Lower lobe of right lung (tissue), 2 donors: ENCODE measurements at regions not wholly inside any gene's neighbourhood (a gene's known extent, or its start where the extent isn't known, plus 50 kb on each side); places are given as distances from the start of the nearest gene placed in this dataset.

Experiments used
- ATAC-seq, 2 donors: fragments of 200-7000 bp; cut with Tn5 transposase; one replicate each; pipeline ENCODE4 v1.9.1; 2020 to 2022; ENCODE audit warnings: mild to moderate bottlenecking in 2 of 2, moderate library complexity in 2 of 2
- DNase-seq: peaks from one replicate; pipeline ENCODE4 v3.0.0-alpha.2; 2020
- H3K27ac ChIP-seq: fragments of 200-600 bp; one replicate; pipeline ENCODE4 v1.8.0; 2022
- H3K27me3 ChIP-seq: fragments of 200-600 bp; one replicate; pipeline ENCODE4 v1.8.0; 2022; ENCODE audit warnings: low read depth
- H3K36me3 ChIP-seq: fragments of 200-600 bp; one replicate; pipeline ENCODE4 v1.8.0; 2022; ENCODE audit warnings: mild to moderate bottlenecking
- H3K4me1 ChIP-seq: fragments of 200-600 bp; one replicate; pipeline ENCODE4 v1.8.0; 2022
- H3K4me3 ChIP-seq: fragments of 200-600 bp; one replicate; pipeline ENCODE4 v1.8.0; 2022; ENCODE audit warnings: mild to moderate bottlenecking
- H3K9me3 ChIP-seq: fragments of 200-600 bp; one replicate; pipeline ENCODE4 v1.8.0; 2022
- CTCF ChIP-seq: fragments of 200-600 bp; IDR thresholded peaks from one replicate; pipeline ENCODE4 v1.8.0; 2022; ENCODE audit warnings: antibody characterized with exemption, mild to moderate bottlenecking
- intact Hi-C: fragments of 100-400 bp; cut with DNase I; formaldehyde crosslinking; loops from one replicate; pipeline ENCODE4 v1.11.0; 2022
- donor health status: DM: no; HTN: yes; CAD: no; lungs with severe emphysema.

DNA sequence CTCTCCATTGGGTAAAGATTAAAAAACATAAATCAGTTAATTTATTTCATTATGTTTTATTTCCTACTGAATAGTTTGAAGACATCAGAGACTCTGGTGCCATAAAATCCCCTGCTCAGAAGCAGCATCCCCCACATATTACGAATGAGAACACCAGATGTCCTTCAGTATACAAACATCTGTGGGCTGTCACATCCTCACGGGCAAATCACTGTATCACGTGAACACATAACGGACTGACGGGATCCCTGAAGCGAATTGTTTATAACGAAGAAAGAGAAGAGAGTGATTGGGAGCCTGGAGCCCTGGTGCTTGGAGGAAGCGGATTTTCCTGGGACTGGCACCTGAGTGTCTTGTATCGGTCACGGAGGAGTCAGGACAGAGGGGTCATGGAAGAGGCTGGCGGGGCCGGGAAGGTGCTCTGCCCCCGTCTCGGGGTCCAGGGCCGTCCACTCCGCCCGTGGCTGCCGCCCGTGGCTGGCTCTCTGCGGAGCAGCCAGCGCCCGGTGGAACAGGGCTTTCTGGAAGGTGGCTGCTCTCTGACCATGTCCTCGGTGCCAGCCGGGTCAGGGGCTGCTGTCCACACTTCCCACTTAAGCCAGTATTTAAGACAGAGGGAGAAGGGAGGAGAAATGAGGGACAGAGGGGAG, 452.7 kb upstream of the FAT1 start:
- ATAC-seq (peak in 1 of 2 donors; percentile 43), DNase-seq (no peak)
- Histone ChIP-seq H3K4me3 (peak overlapping the region; percentile 35), H3K27ac (no peak overlapping the region), H3K36me3 (no peaks in the 10 kb centered on the region), H3K9me3 (no peaks in the 10 kb centered on the region), H3K4me1 (no peaks in the 10 kb centered on the region), H3K27me3 (no peaks in the 10 kb centered on the region)
- intact Hi-C loops: no loop called here
- TF ChIP-seq CTCF: no peak

DNA sequence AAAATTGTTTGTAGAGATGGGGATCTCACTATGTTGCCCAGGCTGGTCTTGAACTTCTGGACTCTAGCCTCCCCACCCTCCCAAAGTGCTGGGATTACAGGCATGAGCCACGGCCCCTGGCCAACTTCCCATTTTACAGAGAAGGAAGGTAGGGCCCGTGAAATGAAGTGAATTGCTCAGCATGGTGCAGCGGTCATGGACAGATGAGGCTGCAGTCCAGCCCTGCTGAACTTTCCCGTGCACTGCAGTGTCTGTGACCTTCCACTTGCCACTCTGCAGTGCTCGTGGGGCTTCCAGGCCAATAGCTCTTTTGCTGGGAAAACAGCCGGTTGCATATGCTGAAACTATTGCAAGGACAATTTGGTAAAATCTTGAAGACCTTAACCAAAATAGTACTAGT, 454.4 kb upstream of the FAT1 start:
- no peaks in the 10 kb centered on the region for H3K9me3 ChIP-seq
- no peaks in the 10 kb centered on the region for H3K4me1 ChIP-seq
- no peak for TF ChIP-seq CTCF
- intact Hi-C loops: no loop called here
- no peak overlapping the region for H3K27ac ChIP-seq
- ATAC-seq (no peak), DNase-seq (no peak)
- H3K4me3 ChIP-seq: no peak overlapping the region
- no peaks in the 10 kb centered on the region for H3K36me3 ChIP-seq
- no peaks in the 10 kb centered on the region for H3K27me3 ChIP-seq

GRCh38 chr4:187178587-187178986, 454.9 kb upstream of the FAT1 start:
- Histone ChIP-seq H3K9me3 (no peaks in the 10 kb centered on the region), H3K36me3 (no peaks in the 10 kb centered on the region), H3K4me1 (no peaks in the 10 kb centered on the region), H3K27ac (no peak overlapping the region), H3K4me3 (no peak overlapping the region), H3K27me3 (no peaks in the 10 kb centered on the region)
- DNase-seq (no peak), ATAC-seq (no peak)
- TF ChIP-seq CTCF: no peak
- intact Hi-C loops: no loop called here

- no peak for DNase-seq
- no peak for ATAC-seq
- Histone ChIP-seq H3K9me3 (no peaks in the 10 kb centered on the region), H3K27me3 (no peaks in the 10 kb centered on the region), H3K27ac (no peak overlapping the region), H3K4me1 (no peaks in the 10 kb centered on the region), H3K36me3 (no peaks in the 10 kb centered on the region), H3K4me3 (no peak overlapping the region)
- TF ChIP-seq CTCF: no peak
- intact Hi-C loops: no loop called here
Measured at GRCh38 chr4:187179086-187180058, 455.7 kb upstream of the FAT1 start.

DNA sequence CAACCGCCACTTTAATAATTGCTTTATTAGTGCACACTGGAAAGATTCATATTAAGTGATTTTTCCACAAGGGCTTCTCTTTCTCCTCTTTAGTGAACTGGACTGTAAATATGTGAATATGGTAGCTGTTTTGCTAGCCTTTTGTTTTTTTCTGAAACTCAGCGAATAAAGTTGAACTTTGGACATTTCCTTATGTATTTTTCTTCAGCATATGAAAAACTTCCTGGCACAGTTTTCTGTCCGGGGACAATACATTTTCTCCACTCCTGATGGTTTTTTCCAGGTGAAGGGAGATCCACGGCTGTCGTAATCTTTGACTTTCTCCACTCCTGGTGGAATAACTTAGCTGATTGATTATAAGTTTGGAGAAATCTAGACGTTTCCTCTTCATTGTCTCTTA, 457.4 kb upstream of the FAT1 start:
- no peaks in the 10 kb centered on the region for H3K4me1 ChIP-seq
- no peak overlapping the region for H3K27ac ChIP-seq
- TF ChIP-seq CTCF: no peak
- H3K9me3 ChIP-seq: no peaks in the 10 kb centered on the region
- DNase-seq: no peak
- no peaks in the 10 kb centered on the region for H3K36me3 ChIP-seq
- no peaks in the 10 kb centered on the region for H3K27me3 ChIP-seq
- ATAC-seq: no peak
- no peak overlapping the region for H3K4me3 ChIP-seq
- intact Hi-C loops: no loop called here
